ENCODE measurements at regions not wholly inside any gene's neighbourhood (a gene's known extent, or its start where the extent isn't known, plus 50 kb on each side); places are given as distances from the start of the nearest gene placed in this dataset.
"Not testable (repeated sequence)": the region's sequence is repeated elsewhere in the genome, so short reads cannot be mapped to it uniquely, and the experiment has no call there.

DNA sequence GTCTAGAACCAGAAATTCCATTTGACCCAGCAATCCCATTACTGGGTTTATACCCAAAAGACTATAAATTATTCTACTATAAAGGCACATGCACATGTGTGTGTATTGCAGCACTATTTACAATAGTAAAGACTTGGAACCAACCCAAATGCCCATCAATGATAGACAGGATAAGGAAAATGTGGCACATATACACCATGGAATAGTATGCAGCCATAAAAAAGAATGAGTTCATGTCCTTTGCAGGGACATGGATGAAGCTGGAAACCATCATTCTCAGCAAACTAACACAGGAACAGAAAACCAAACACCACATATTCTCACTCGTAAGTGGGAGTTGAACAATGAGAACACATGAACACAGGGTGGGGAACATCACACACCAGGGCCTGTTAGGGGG lies 57.0 kb downstream of the XCL2 start:
- TF ChIP-seq POLR2A (IDR thresholded peaks at IDR 0.05), result not testable (repeated sequence)
- TF ChIP-seq, protein P1, sequence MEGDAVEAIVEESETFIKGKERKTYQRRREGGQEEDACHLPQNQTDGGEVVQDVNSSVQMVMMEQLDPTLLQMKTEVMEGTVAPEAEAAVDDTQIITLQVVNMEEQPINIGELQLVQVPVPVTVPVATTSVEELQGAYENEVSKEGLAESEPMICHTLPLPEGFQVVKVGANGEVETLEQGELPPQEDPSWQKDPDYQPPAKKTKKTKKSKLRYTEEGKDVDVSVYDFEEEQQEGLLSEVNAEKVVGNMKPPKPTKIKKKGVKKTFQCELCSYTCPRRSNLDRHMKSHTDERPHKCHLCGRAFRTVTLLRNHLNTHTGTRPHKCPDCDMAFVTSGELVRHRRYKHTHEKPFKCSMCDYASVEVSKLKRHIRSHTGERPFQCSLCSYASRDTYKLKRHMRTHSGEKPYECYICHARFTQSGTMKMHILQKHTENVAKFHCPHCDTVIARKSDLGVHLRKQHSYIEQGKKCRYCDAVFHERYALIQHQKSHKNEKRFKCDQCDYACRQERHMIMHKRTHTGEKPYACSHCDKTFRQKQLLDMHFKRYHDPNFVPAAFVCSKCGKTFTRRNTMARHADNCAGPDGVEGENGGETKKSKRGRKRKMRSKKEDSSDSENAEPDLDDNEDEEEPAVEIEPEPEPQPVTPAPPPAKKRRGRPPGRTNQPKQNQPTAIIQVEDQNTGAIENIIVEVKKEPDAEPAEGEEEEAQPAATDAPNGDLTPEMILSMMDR (IDR thresholded peaks at IDR 0.05 in 4 of 5, conservative IDR thresholded peaks at IDR 0.05 in 1 of 5), result not testable (repeated sequence)
